HG03159 (cell line): ENCODE measurements at regions not wholly inside any gene's neighbourhood (a gene's known extent, or its start where the extent isn't known, plus 50 kb on each side); places are given as distances from the start of the nearest gene placed in this dataset.
"Not testable (repeated sequence)": the region's sequence is repeated elsewhere in the genome, so short reads cannot be mapped to it uniquely, and the experiment has no call there.

Source experiments
- ATAC-seq: cut with Tn5 transposase; IDR thresholded peaks from one replicate; pipeline ENCODE4 v1.9.1; 2021; ENCODE audit warnings: mild to moderate bottlenecking, moderate library complexity; ENCODE audit not compliant: unreplicated experiment

GRCh38 chr9:17888964-17889363 is 310.1 kb downstream of the SH3GL2 start:
- ATAC-seq: not testable (repeated sequence)

- no peak for ATAC-seq
Measured at GRCh38 chr9:17894501-17895160, 315.8 kb downstream of the SH3GL2 start.

- no peak for ATAC-seq
Measured at GRCh38 chr9:17900606-17901005, 321.7 kb downstream of the SH3GL2 start.

- ATAC-seq: no peak
Measured at GRCh38 chr9:17905366-17905765, 326.5 kb downstream of the SH3GL2 start.

- ATAC-seq: no peak
Measured at GRCh38 chr9:17905781-17906175, 326.9 kb downstream of the SH3GL2 start.

- ATAC-seq: no peak
Measured at GRCh38 chr9:17906176-17906840, 327.4 kb downstream of the SH3GL2 start.

- ATAC-seq: no peak
Measured at GRCh38 chr9:17906841-17907778, 328.2 kb downstream of the SH3GL2 start.

GRCh38 chr9:17907779-17908508 is 329.1 kb downstream of the SH3GL2 start:
- no peak for ATAC-seq

- no peak for ATAC-seq
Measured at GRCh38 chr9:17926246-17926645, 347.4 kb downstream of the SH3GL2 start.

- no peak for ATAC-seq
Measured at GRCh38 chr9:17927616-17928015, 348.8 kb downstream of the SH3GL2 start.

GRCh38 chr9:17928228-17928627 is 349.4 kb downstream of the SH3GL2 start:
- ATAC-seq: no peak

- ATAC-seq: no peak
Measured at GRCh38 chr9:17928768-17929167, 349.9 kb downstream of the SH3GL2 start.

- no peak for ATAC-seq
Measured at GRCh38 chr9:17929506-17929905, 350.6 kb downstream of the SH3GL2 start.

- ATAC-seq: no peak
Measured at GRCh38 chr9:17930071-17930470, 351.2 kb downstream of the SH3GL2 start.

- no peak for ATAC-seq
Measured at GRCh38 chr9:17936365-17936764, 357.5 kb downstream of the SH3GL2 start.

- ATAC-seq: no peak
Measured at GRCh38 chr9:17938035-17938655, 359.3 kb downstream of the SH3GL2 start.

GRCh38 chr9:17942498-17942897 is 363.6 kb downstream of the SH3GL2 start:
- no peak for ATAC-seq

- ATAC-seq: no peak
Measured at GRCh38 chr9:17955409-17955808, 376.5 kb downstream of the SH3GL2 start.

GRCh38 chr9:17958363-17958762 is 379.5 kb downstream of the SH3GL2 start:
- ATAC-seq: no peak

- no peak for ATAC-seq
Measured at GRCh38 chr9:17962747-17963146, 383.9 kb downstream of the SH3GL2 start.
